Ascending aorta (tissue), 2 donors: ENCODE measurements at regions not wholly inside any gene's neighbourhood (a gene's known extent, or its start where the extent isn't known, plus 50 kb on each side); places are given as distances from the start of the nearest gene placed in this dataset.
A peak's percentile ranks its signal among the peaks of the same experiment; 100 is the strongest.

Experiments
- DNase-seq, 2 donors: peaks; one replicate each; pipeline ENCODE4 v3.0.0-alpha.2; 2019; ENCODE audit warnings: low spot score in 2 of 2
- H3K27ac ChIP-seq, 2 donors: fragments of 200-600 bp; sonication (generic); one replicate each; pipeline ENCODE4 v1.5.1; 2016 to 2017; ENCODE audit warnings: mild to moderate bottlenecking in 1 of 2
- H3K27me3 ChIP-seq: fragments of 200-600 bp; sonication (generic); one replicate; pipeline ENCODE4 v1.5.1; 2017
- H3K36me3 ChIP-seq, 2 donors: fragments of 200-600 bp; sonication (generic); one replicate each; pipeline ENCODE4 v1.5.1; 2016
- H3K4me1 ChIP-seq, 2 donors: fragments of 200-600 bp; sonication (generic); one replicate each; pipeline ENCODE4 v1.5.1; 2016 to 2017; ENCODE audit warnings: mild to moderate bottlenecking in 1 of 2
- H3K4me3 ChIP-seq, 2 donors: fragments of 200-600 bp; sonication (generic); one replicate each; pipeline ENCODE4 v1.5.1; 2016 to 2017; ENCODE audit warnings: mild to moderate bottlenecking in 1 of 2
- H3K9me3 ChIP-seq, 2 donors: fragments of 200-600 bp; sonication (generic); one replicate each; pipeline ENCODE4 v1.5.1; 2016
- CTCF ChIP-seq, 3 experiments: fragments of 200-600 bp in 2 of 3; fragments of 450-650 bp in 1 of 3; sonication (generic) in 2 of 3; IDR thresholded peaks; one replicate each; pipeline ENCODE4 v1.5.1; 2016 to 2019; ENCODE audit warnings: antibody characterized with exemption in 3 of 3, mild to moderate bottlenecking in 1 of 3, moderate library complexity in 1 of 3
- intact Hi-C: fragments of 100-400 bp; cut with DNase I; formaldehyde crosslinking; loops from one replicate; pipeline ENCODE4 v1.15.1; 2023

- no peaks in the 10 kb centered on the region for H3K27me3 ChIP-seq
- TF ChIP-seq CTCF (IDR thresholded peaks at IDR 0.05), result no peak
- H3K36me3 ChIP-seq, result no peaks in the 10 kb centered on the region
- intact Hi-C loops, result no loop called here
- no peaks in the 10 kb centered on the region for H3K9me3 ChIP-seq
- no peak overlapping the region for H3K4me3 ChIP-seq
- H3K4me1 ChIP-seq, result no peaks in the 10 kb centered on the region
- no peak for DNase-seq
- H3K27ac ChIP-seq, result no peak overlapping the region
Observed at GRCh38 chr6:33950472-33950881, 146.7 kb upstream of the MLN start.

DNA sequence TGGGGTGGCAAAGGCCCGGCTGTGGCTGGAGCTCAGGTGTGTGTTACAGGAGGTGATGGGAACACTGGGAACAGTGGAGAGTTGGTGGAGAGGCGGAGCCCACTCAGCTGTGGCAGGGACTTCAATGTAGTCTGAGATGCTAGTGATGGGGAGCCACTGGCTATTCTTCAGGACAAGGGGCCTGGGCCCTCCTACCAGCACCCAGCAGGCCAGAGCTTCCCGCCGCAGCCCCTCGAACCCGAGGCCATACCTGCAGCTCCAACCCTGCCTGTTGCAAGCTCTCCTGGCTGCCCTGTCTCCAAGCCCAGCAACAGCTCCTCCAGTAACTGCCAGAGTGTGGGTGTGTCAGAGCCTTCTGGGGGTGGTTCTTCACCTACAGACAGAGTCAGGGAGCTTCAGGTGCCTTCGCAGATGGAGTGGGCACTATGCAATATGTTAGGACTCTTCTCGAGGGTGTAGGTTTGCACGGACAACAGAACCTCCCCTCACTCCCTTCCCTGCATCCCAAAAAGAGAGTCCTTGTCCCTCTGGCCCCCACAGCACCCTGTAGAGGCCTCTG lies 146.2 kb upstream of the MLN start:
- Histone ChIP-seq H3K27ac (no peak overlapping the region), H3K9me3 (no peaks in the 10 kb centered on the region), H3K27me3 (no peaks in the 10 kb centered on the region), H3K4me3 (no peak overlapping the region), H3K36me3 (no peaks in the 10 kb centered on the region), H3K4me1 (no peaks in the 10 kb centered on the region)
- TF ChIP-seq CTCF (IDR thresholded peaks at IDR 0.05), result no peak
- intact Hi-C loops, result no loop called here
- no peak for DNase-seq

- Histone ChIP-seq H3K27me3 (no peaks in the 10 kb centered on the region), H3K4me1 (no peaks in the 10 kb centered on the region), H3K4me3 (no peak overlapping the region), H3K9me3 (no peaks in the 10 kb centered on the region), H3K27ac (no peak overlapping the region), H3K36me3 (no peaks in the 10 kb centered on the region)
- intact Hi-C loops, result no loop called here
- DNase-seq, result peak in 1 of 2 donors; percentile 40
- TF ChIP-seq CTCF (IDR thresholded peaks at IDR 0.05), result no peak
Observed at GRCh38 chr6:33949111-33949510, 145.3 kb upstream of the MLN start.

DNA sequence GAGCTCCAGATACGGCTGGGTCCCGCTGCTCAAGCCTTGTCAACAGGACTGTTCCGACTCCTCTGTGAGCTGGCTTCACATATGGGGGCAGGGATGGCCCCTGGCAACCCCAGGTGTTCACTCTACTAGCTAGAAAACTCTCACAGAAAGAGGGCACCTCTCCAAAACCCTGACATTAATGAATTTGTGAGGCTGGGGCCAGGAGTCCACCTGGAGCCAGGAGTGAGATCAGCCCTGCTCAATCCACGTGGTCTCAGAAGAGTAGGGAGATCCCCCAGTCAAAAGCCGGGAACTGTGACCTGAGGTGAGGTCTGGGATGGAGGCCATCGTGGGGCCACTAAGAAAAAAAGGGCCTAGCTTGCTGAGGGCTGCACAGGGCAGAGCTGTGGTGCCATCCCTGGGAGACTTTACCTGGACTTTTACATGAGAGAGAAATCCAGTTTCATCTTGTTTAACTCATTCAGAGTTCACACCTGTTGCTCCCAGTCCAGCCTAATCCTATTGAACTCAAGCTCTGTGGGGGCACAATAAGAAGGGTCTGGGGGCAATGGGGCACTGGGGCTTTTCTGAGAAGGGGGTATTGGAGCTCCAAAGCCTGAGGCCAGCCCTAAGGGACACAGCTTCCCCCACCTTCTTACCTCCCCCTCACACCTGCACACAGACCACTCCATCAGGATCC lies 144.3 kb upstream of the MLN start:
- intact Hi-C loops, result no loop called here
- H3K36me3 ChIP-seq, result no peaks in the 10 kb centered on the region
- no peak overlapping the region for H3K27ac ChIP-seq
- no peak overlapping the region for H3K4me3 ChIP-seq
- TF ChIP-seq CTCF (IDR thresholded peaks at IDR 0.05), result no peak
- DNase-seq, result no peak
- no peaks in the 10 kb centered on the region for H3K27me3 ChIP-seq
- no peaks in the 10 kb centered on the region for H3K4me1 ChIP-seq
- H3K9me3 ChIP-seq, result no peaks in the 10 kb centered on the region

- DNase-seq, result peak in 1 of 2 donors; percentile 49
- Histone ChIP-seq H3K4me3 (no peak overlapping the region), H3K4me1 (no peaks in the 10 kb centered on the region), H3K27me3 (no peaks in the 10 kb centered on the region), H3K27ac (no peak overlapping the region), H3K36me3 (no peaks in the 10 kb centered on the region), H3K9me3 (no peaks in the 10 kb centered on the region)
- TF ChIP-seq CTCF (IDR thresholded peaks at IDR 0.05), result no peak
- intact Hi-C loops, result no loop called here
Observed at GRCh38 chr6:33947047-33947446, 143.2 kb upstream of the MLN start.
